T-helper 2 cell treated with Interferon-gamma antibody and Interleukin-4, amounts not matched to agents 100 ng/mL and 5 ng/mL, for 36 hours (primary cell): ENCODE measurements at regions not wholly inside any gene's neighbourhood (a gene's known extent, or its start where the extent isn't known, plus 50 kb on each side); places are given as distances from the start of the nearest gene placed in this dataset.
"Not testable (repeated sequence)": the region's sequence is repeated elsewhere in the genome, so short reads cannot be mapped to it uniquely, and the experiment has no call there.

Experiments used
- intact Hi-C: fragments of 100-400 bp; cut with micrococcal nuclease; formaldehyde crosslinking; loops from one replicate; pipeline ENCODE4 v1.15.1; 2023

GRCh38 chrX:1060562-1060960 is 151.9 kb downstream of the CRLF2 start:
- intact Hi-C loops, result no loop called here

GRCh38 chrX:1059576-1060561 is 152.6 kb downstream of the CRLF2 start:
- intact Hi-C loops, result no loop called here

- intact Hi-C loops, result not testable (repeated sequence)
Observed at GRCh38 chrX:1053600-1053999, 158.8 kb downstream of the CRLF2 start.

GRCh38 chrX:1053072-1053471 is 159.4 kb downstream of the CRLF2 start:
- intact Hi-C loops, result no loop called here

GRCh38 chrX:1052021-1052420 is 160.4 kb downstream of the CRLF2 start:
- intact Hi-C loops, result no loop called here

GRCh38 chrX:1051421-1051820 is 161.0 kb downstream of the CRLF2 start:
- intact Hi-C loops, result no loop called here

GRCh38 chrX:1045680-1046314 is 166.7 kb downstream of the CRLF2 start:
- intact Hi-C loops, result no loop called here

- intact Hi-C loops, result no loop called here
Observed at GRCh38 chrX:1041091-1041490, 171.4 kb downstream of the CRLF2 start.

GRCh38 chrX:1035931-1036330 is 176.5 kb downstream of the CRLF2 start:
- intact Hi-C loops, result not testable (repeated sequence)

GRCh38 chrX:1035206-1035605 is 177.2 kb downstream of the CRLF2 start:
- intact Hi-C loops, result no loop called here

- intact Hi-C loops, result no loop called here
Observed at GRCh38 chrX:1034717-1035116, 177.7 kb downstream of the CRLF2 start.

- intact Hi-C loops, result no loop called here
Observed at GRCh38 chrX:1031521-1032430, 180.7 kb downstream of the CRLF2 start.

GRCh38 chrX:1029494-1029893 is 183.0 kb downstream of the CRLF2 start:
- intact Hi-C loops, result no loop called here

GRCh38 chrX:1027680-1028079 is 184.8 kb downstream of the CRLF2 start:
- intact Hi-C loops, result no loop called here

- intact Hi-C loops, result no loop called here
Observed at GRCh38 chrX:1027133-1027532, 185.3 kb downstream of the CRLF2 start.

- intact Hi-C loops, result no loop called here
Observed at GRCh38 chrX:1026263-1027015, 186.0 kb downstream of the CRLF2 start.

GRCh38 chrX:1025413-1025812 is 187.0 kb downstream of the CRLF2 start:
- intact Hi-C loops, result no loop called here

GRCh38 chrX:1023676-1024075 is 188.8 kb downstream of the CRLF2 start:
- intact Hi-C loops, result no loop called here

- intact Hi-C loops, result not testable (repeated sequence)
Observed at GRCh38 chrX:1021314-1021993, 191.0 kb downstream of the CRLF2 start.

GRCh38 chrX:1020634-1021166 is 191.7 kb downstream of the CRLF2 start:
- intact Hi-C loops, result no loop called here
